Mesendoderm (in vitro differentiated cells): ENCODE measurements at regions not wholly inside any gene's neighbourhood (a gene's known extent, or its start where the extent isn't known, plus 50 kb on each side); places are given as distances from the start of the nearest gene placed in this dataset.
"Not testable (repeated sequence)": the region's sequence is repeated elsewhere in the genome, so short reads cannot be mapped to it uniquely, and the experiment has no call there.

Experiments
- DNase-seq: peaks from one replicate; pipeline ENCODE4 v3.0.0; 2013
- H2AK5ac ChIP-seq: 2 replicates; pipeline ENCODE4 v1.6.1; 2013; ENCODE audit warnings: low read length, inconsistent platforms
- H2BK120ac ChIP-seq: 2 replicates; pipeline ENCODE4 v1.6.1; 2013; ENCODE audit warnings: low read depth, mild to moderate bottlenecking, low read length, moderate library complexity, mixed read lengths
- H2BK15ac ChIP-seq: replicated peaks from 2 replicates; pipeline ENCODE4 v1.6.1; 2013; ENCODE audit warnings: low read depth, mild to moderate bottlenecking, moderate library complexity
- H2BK5ac ChIP-seq: 2 replicates; pipeline ENCODE4 v1.6.1; 2013; ENCODE audit warnings: low read length, inconsistent platforms
- H3K18ac ChIP-seq: 2 replicates; pipeline ENCODE4 v1.6.1; 2013; ENCODE audit warnings: mild to moderate bottlenecking, low read length, mixed read lengths
- H3K23ac ChIP-seq: one replicate; pipeline ENCODE4 v1.6.1; 2013; ENCODE audit warnings: low read length
- H3K27ac ChIP-seq: 2 replicates; pipeline ENCODE4 v1.5.1; 2013; ENCODE audit warnings: low read depth, mild to moderate bottlenecking, inconsistent platforms, low read length, moderate library complexity
- H3K27me3 ChIP-seq: 2 replicates; pipeline ENCODE4 v1.6.1; 2013; ENCODE audit warnings: low read length, control low read depth, mild to moderate bottlenecking, inconsistent platforms; ENCODE audit not compliant: insufficient read depth, poor library complexity
- H3K36me3 ChIP-seq: 2 replicates; pipeline ENCODE4 v1.6.1; 2013; ENCODE audit warnings: low read length, inconsistent platforms; ENCODE audit not compliant: control insufficient read depth, insufficient read depth
- H3K4ac ChIP-seq: one replicate; pipeline ENCODE4 v1.6.1; 2013; ENCODE audit warnings: low read depth, mild to moderate bottlenecking, low read length, moderate library complexity
- H3K4me1 ChIP-seq: 2 replicates; pipeline ENCODE4 v1.6.1; 2013; ENCODE audit warnings: low read depth, low read length, inconsistent platforms; ENCODE audit not compliant: control insufficient read depth
- H3K4me2 ChIP-seq: 2 replicates; pipeline ENCODE4 v1.6.1; 2013; ENCODE audit warnings: low read length
- H3K4me3 ChIP-seq: 2 replicates; pipeline ENCODE4 v1.5.1; 2013; ENCODE audit warnings: mild to moderate bottlenecking, low read length
- H3K56ac ChIP-seq: one replicate; pipeline ENCODE4 v1.6.1; 2013; ENCODE audit warnings: low read length
- H3K79me1 ChIP-seq: 2 replicates; pipeline ENCODE4 v1.6.1; 2013; ENCODE audit warnings: low read length, inconsistent platforms
- H3K79me2 ChIP-seq: 2 replicates; pipeline ENCODE4 v1.6.1; 2013; ENCODE audit warnings: mild to moderate bottlenecking, low read length; ENCODE audit not compliant: control insufficient read depth, insufficient read depth
- H3K9ac ChIP-seq: 2 replicates; pipeline ENCODE4 v1.6.1; 2013; ENCODE audit warnings: low read length, inconsistent platforms
- H4K5ac ChIP-seq: one replicate; pipeline ENCODE4 v1.6.1; 2013; ENCODE audit warnings: low read length
- H4K8ac ChIP-seq: one replicate; pipeline ENCODE4 v1.6.1; 2013; ENCODE audit warnings: low read depth, mild to moderate bottlenecking, control low read depth, low read length, moderate library complexity
- WGBS: extraction: QIAGEN DNeasy Blood & Tissue Kit; methylation state at CpG from one replicate; pipeline ENCODE4 v1.1.7; 2013; ENCODE audit warnings: low lambda C conversion rate, missing lambda C conversion rate; ENCODE audit not compliant: insufficient coverage; ENCODE audit errors: extremely low coverage; 5-methylcytosine and 5-hydroxymethylcytosine counted together

GRCh38 chr1:81245084-81245715, 555.5 kb upstream of the ADGRL2 start:
- H3K23ac ChIP-seq: not testable (repeated sequence)

GRCh38 chr1:81244612-81245011, 556.1 kb upstream of the ADGRL2 start:
- H3K27ac ChIP-seq, H3K4ac ChIP-seq, H3K79me2 ChIP-seq, H3K56ac ChIP-seq, H3K36me3 ChIP-seq, H2BK5ac ChIP-seq, H3K4me1 ChIP-seq, DNase-seq, H4K5ac ChIP-seq, H4K8ac ChIP-seq, H3K4me2 ChIP-seq, H2AK5ac ChIP-seq, H2BK120ac ChIP-seq, H3K27me3 ChIP-seq, H3K4me3 ChIP-seq, H3K9ac ChIP-seq, H3K18ac ChIP-seq, H3K79me1 ChIP-seq, H3K23ac ChIP-seq, H2BK15ac ChIP-seq: not testable (repeated sequence)
- no CpG with 5 or more reads among the region's 3 CpGs for WGBS

More at GRCh38 chr1:81245084-81245715, 555.5 kb upstream of the ADGRL2 start:
- H2AK5ac ChIP-seq, H3K4me2 ChIP-seq, H4K5ac ChIP-seq, H3K79me1 ChIP-seq, H3K56ac ChIP-seq, H3K18ac ChIP-seq, DNase-seq, H3K4me1 ChIP-seq, H3K36me3 ChIP-seq, H3K27me3 ChIP-seq, H2BK120ac ChIP-seq, H2BK5ac ChIP-seq, H3K27ac ChIP-seq, H3K4me3 ChIP-seq, H3K4ac ChIP-seq, H4K8ac ChIP-seq, H3K79me2 ChIP-seq, H2BK15ac ChIP-seq, H3K9ac ChIP-seq: not testable (repeated sequence)
- WGBS: no CpG with 5 or more reads among the region's 6 CpGs

DNA sequence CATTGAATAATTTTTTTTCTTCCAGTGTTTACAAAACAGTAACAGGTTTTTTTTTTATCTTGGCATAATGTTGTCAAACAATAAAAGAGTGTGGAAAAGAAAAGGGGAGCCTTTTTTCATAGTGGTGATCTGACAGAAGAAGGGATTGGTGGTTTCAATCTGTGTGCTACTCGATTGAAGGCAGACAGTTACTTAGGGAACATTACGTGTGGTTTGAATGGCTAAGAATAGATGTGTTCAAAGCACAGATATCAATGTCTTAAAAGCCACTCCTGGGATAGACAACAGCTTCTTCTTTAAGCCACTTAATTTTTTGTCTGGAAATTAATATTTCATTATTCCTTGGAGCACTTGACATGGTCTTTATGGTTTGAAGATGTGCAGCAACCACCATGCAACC, 558.6 kb upstream of the ADGRL2 start:
- H3K4me2 ChIP-seq: no peak overlapping the region
- no peaks in the 10 kb centered on the region for H3K79me1 ChIP-seq
- no peak overlapping the region for H2BK15ac ChIP-seq
- H3K27me3 ChIP-seq: no peaks in the 10 kb centered on the region
- H3K18ac ChIP-seq: no peak overlapping the region
- H3K23ac ChIP-seq: no peak overlapping the region
- no peak overlapping the region for H2BK120ac ChIP-seq
- no CpG with 5 or more reads among the region's 2 CpGs for WGBS
- no peak overlapping the region for H3K4ac ChIP-seq
- no peak overlapping the region for H2AK5ac ChIP-seq
- H4K5ac ChIP-seq: no peak overlapping the region
- no peak overlapping the region for H3K27ac ChIP-seq
- no peak for DNase-seq
- no peaks in the 10 kb centered on the region for H3K36me3 ChIP-seq
- no peak overlapping the region for H3K56ac ChIP-seq
- no peak overlapping the region for H2BK5ac ChIP-seq
- H4K8ac ChIP-seq: no peak overlapping the region
- no peak overlapping the region for H3K9ac ChIP-seq
- no peak overlapping the region for H3K4me3 ChIP-seq
- H3K79me2 ChIP-seq: no peaks in the 10 kb centered on the region
- peaks cover 4% of the 10 kb centered on the region for H3K4me1 ChIP-seq

GRCh38 chr1:81238129-81238528, 562.6 kb upstream of the ADGRL2 start:
- Histone ChIP-seq H4K8ac (no peak overlapping the region), H3K27ac (no peak overlapping the region), H3K9ac (no peak overlapping the region), H3K4me2 (no peak overlapping the region), H4K5ac (no peak overlapping the region), H3K36me3 (no peaks in the 10 kb centered on the region), H3K4me3 (no peak overlapping the region), H2BK15ac (peak overlapping the region; percentile 57), H3K18ac (no peak overlapping the region), H2BK5ac (no peak overlapping the region), H3K79me2 (no peaks in the 10 kb centered on the region), H3K4me1 (peaks cover 4% of the 10 kb centered on the region), H2BK120ac (no peak overlapping the region), H3K4ac (no peak overlapping the region), H3K79me1 (no peaks in the 10 kb centered on the region), H2AK5ac (no peak overlapping the region), H3K56ac (no peak overlapping the region), H3K27me3 (no peaks in the 10 kb centered on the region), H3K23ac (no peak overlapping the region)
- no CpG with 5 or more reads among the region's 3 CpGs for WGBS
- no peak for DNase-seq

- Histone ChIP-seq H3K4me1 (peaks cover 4% of the 10 kb centered on the region), H3K9ac (no peak overlapping the region), H3K27me3 (no peaks in the 10 kb centered on the region), H3K36me3 (no peaks in the 10 kb centered on the region), H2BK120ac (no peak overlapping the region), H3K79me1 (no peaks in the 10 kb centered on the region), H2BK15ac (no peak overlapping the region), H3K23ac (no peak overlapping the region), H2AK5ac (no peak overlapping the region), H3K79me2 (no peaks in the 10 kb centered on the region), H3K18ac (no peak overlapping the region), H4K5ac (no peak overlapping the region), H3K56ac (no peak overlapping the region), H3K4ac (no peak overlapping the region), H3K27ac (no peak overlapping the region), H3K4me2 (no peak overlapping the region), H4K8ac (no peak overlapping the region), H3K4me3 (no peak overlapping the region), H2BK5ac (no peak overlapping the region)
- DNase-seq: no peak
- WGBS: no CpG with 5 or more reads among the region's 8 CpGs
Measured at GRCh38 chr1:81237473-81238089, 563.2 kb upstream of the ADGRL2 start.

- Histone ChIP-seq H2BK5ac (no peak overlapping the region), H3K4me1 (peaks cover 4% of the 10 kb centered on the region), H3K18ac (no peak overlapping the region), H3K79me1 (no peaks in the 10 kb centered on the region), H2BK15ac (no peak overlapping the region), H3K4me3 (no peak overlapping the region), H2AK5ac (no peak overlapping the region), H3K27me3 (no peaks in the 10 kb centered on the region), H4K5ac (no peak overlapping the region), H3K27ac (no peak overlapping the region), H3K36me3 (no peaks in the 10 kb centered on the region), H2BK120ac (no peak overlapping the region), H3K23ac (no peak overlapping the region), H3K4ac (no peak overlapping the region), H3K4me2 (no peak overlapping the region), H3K56ac (no peak overlapping the region), H3K9ac (no peak overlapping the region), H4K8ac (no peak overlapping the region), H3K79me2 (no peaks in the 10 kb centered on the region)
- no peak for DNase-seq
- no CpG with 5 or more reads among the region's 3 CpGs for WGBS
Measured at GRCh38 chr1:81234237-81234636, 566.5 kb upstream of the ADGRL2 start.
